ENCODE measurements at regions not wholly inside any gene's neighbourhood (a gene's known extent, or its start where the extent isn't known, plus 50 kb on each side); places are given as distances from the start of the nearest gene placed in this dataset.

DNA sequence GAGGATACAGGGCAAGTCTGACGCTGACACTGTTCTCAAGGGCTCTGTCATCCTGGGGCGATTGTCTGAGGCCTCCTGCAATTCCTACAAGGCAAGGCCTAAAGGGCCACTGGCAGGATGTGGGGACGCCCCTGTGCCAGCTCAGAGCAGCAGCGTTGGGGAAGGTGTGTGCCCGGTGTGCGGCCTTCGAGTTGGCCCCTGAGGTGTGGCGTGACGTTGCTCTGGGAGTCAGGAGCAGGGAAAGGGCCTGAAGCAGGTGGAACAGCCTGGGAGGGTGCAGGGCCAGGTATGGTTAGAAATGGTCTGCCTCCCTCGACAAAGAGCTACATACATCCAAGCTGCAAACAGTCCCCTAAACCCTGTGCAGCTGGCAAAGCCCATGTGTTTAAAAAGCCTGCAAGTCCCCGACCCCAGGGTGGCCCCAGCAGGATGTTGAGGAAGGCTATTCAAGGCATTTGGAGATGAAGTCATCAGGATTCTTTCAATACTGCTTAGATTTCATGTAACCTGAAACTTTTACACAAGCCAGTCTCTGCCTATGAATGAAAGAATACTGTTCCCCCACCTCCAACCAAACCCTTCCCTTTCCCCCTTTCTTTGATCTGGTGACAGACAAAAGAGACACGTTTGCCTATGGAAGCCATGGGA lies 142.5 kb upstream of the TNS3 start:
- no peak for ATAC-seq

- ATAC-seq: no peak
These were observed 140.2 kb upstream of the TNS3 start for GRCh38 chr7:47722126-47722525.

DNA sequence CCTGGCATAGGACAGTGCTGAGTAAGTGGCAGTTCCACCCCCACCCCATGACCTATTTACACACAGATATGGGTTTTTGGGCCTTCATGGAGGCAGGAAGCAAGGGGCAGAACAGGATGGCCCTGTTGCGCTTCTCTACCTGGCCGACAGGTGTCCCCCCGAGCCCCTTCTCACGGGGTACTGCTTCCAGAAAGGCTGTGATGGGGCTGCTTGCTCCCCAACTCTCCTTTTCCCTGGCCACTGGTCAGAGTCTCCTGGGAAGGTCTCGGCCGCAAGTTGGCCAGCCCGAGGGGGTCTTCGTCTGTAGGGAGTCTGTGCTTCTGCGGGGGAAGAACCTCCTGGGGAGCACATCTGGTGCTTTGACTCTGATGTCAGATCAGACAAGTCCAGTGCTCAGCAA lies 139.8 kb upstream of the TNS3 start:
- no peak for ATAC-seq

DNA sequence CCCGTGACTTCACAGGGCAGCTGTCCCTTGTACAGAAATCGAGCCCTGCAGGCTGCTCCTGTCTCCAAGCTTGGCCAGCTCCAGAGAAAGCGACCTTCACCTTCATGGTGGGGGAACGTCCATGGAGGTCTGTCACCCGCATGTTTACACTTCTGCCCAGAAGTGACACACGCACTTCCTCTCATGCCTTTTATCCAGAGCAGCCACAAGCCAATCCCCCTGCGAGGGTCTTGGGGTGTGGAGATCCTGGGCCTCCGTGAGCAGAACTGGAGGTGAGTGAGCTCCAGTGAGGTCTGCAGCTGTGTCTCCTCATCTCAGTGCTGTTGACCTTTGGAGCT lies 139.0 kb upstream of the TNS3 start:
- no peak for ATAC-seq

GRCh38 chr7:47720141-47720906 lies 138.4 kb upstream of the TNS3 start:
- ATAC-seq: no peak

DNA sequence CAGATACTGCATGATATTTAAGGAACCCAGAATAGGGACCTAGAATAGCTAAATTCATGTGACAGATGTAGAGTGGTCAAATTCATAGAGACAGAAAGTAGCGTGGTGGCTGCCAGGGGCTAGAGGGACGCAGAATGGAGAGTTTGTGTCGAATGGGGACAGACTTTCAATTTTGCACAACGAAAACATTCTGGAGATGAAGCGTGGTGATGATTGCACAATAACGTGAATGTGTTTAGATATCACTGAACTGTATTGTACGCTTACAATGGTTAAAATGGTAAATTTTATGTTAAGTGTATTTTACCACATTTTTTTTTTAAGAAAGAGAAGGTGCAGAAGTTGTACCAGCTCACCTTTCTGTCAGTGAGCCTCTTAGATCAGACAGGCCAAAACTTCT lies 137.8 kb upstream of the TNS3 start:
- ATAC-seq: no peak

DNA sequence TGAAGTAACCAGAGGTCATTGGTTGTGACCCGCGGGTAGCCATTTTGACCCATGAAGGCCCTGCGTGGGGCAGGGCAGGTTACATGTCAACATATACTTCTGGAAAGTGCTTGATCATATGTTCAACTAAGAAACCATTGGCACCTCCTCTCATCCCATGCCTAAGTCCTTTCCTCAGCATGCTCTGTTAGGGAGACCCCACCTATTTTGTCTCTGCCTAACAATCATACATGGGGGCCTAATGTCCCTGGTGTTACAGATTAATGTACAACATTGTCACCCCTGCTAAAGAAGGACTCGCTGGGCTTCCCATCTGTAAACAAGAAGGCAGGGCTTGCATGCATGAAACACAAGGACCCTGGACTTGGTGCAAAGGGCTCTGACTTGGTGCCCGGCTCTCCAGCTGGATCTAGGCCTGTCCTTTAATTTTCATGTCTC lies 133.7 kb upstream of the TNS3 start:
- no peak for ATAC-seq

DNA sequence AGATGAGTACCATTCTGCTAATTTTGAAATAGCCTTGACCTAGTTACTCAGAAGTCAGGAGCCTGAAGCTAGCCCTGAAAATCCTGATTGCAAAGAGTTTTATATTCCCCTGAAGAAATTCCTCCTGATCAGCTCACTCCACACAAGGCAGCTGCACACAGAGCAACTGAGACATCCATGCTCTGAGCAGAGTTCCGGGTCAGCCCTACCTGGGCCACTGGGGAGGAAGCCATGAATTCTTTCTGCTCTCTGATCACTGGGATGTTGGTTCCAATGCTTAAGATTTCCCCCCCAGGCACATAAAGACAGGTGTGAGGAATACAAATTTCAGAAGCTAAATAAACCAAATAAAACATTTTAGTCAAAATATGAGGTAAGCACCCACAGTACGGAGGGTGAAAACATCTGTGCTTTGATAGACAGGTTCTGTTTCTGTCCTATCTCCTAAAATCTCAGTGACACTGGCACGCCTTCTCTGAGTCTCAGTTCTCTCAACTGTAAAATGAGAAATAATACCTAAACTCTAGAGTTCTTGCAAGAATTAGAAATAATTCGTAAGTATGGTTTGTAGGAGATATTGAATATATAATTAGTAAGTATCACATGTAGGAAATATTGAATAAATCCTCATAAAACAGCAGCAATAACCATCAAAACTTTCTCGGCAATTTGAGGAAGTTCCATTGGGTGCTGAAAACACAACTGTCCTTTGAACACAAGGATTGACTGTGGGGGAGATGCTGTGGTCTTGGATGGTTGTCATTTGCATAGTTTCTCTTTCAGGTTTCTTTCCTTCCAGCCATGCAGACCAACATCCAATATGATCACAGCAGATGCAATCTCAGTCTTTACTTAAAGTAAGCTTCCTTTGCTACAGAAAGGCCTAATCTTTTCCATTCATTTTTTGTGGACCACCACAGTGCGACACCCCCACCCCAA lies 133.0 kb upstream of the TNS3 start:
- ATAC-seq: no peak

- no peak for ATAC-seq
These were observed 131.7 kb upstream of the TNS3 start for GRCh38 chr7:47713595-47713994.

DNA sequence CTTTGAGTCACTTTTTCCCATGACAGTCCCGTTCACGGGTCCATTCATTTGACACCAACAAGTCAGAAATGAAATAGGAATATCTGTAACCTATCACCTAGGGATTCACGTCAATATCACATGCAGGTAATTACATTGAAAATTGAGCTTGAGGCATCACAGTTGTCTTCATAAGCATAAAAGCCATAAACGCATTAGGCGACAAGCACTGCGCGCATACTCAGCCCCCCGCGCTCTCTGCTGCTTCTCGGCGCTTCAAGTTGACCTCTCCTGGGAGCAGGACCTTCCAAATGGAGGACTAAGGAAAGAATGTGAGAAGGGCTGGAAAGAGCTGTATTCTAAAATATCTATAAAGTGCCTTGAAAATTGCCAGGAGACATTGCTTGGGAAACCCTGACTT lies 130.5 kb upstream of the TNS3 start:
- no peak for ATAC-seq

DNA sequence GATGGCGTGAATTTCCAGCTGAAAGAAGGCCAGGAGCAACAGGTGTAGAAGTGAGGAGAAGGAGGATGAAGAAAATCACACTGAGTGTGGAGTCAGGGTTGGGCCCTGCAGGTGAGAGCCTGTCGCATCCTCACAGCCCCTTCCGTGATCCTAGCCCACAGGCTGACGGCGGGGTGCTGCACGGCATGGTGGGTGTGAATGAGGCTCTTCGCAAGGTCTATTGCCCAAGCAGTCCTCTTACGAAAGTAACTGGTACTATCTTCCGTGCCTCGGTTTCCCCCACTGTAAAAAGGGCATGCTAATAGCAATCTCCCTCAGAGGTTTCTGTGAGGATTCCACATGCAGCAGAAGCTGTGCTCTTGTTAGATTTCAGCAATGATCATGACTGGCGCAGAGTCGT lies 129.9 kb upstream of the TNS3 start:
- no peak for ATAC-seq

- no peak for ATAC-seq
These were observed 128.5 kb upstream of the TNS3 start for GRCh38 chr7:47710201-47710935.

DNA sequence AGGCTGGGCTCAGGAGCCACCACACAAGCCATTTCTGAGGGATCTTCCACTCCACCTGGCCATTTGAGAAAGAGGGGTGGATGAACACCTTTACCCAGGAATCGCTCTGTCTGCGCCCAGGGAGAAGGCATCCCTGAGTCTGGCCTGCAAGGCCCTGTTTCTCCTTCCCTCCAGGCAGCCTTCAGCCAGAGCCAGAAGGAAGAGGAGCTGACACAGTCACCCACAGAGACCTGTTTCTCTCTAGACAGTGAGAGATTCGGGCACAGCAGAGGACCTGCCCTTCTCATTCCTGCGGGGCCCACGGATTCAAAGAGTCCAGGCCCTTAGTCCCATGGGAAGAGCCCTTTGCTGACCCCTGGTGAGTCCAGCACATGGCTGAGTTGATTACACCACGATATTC lies 127.5 kb upstream of the TNS3 start:
- no peak for ATAC-seq

DNA sequence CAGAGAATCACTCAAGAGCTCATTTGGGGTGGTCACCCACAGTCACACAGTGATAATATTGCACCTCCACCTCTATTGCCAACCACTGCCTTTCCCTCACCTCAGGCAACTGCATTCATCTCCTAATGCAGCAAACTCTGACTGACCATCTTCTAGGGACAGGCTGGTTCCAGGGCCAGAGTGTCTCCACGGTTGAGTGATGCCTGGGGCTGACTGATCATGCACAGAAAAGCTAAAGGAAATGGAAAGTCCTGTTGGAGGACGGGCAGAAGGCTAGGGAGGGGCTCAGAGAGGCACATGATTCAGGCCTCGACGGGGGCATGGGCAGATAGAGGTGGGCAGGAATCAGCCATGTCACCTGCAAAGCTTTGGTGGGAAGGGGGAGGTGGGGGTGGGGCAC lies 127.1 kb upstream of the TNS3 start:
- no peak for ATAC-seq

- no peak for ATAC-seq
These were observed 125.7 kb upstream of the TNS3 start for GRCh38 chr7:47707583-47707982.

- ATAC-seq: no peak
These were observed 123.0 kb upstream of the TNS3 start for GRCh38 chr7:47704936-47705335.

DNA sequence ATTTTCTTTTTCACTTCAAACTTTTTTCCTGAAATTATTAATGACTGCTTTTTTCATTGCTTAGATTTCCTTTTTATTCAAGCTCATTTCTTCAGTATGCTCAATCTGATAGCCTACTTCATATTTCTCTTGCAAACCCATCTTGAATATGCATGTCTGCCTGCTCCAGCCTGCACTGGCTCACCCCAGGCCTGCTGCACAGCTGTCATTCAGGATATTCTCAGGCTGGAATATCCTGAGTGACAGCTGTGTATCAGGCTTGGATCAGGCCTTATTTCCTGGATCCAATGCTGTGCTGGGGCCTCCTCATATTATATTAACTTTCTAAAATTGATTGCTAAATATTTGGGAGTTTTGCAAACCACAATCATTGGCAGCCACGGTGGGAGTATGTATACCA lies 120.2 kb upstream of the TNS3 start:
- no peak for ATAC-seq

- no peak for ATAC-seq
These were observed 116.5 kb upstream of the TNS3 start for GRCh38 chr7:47698386-47698785.

DNA sequence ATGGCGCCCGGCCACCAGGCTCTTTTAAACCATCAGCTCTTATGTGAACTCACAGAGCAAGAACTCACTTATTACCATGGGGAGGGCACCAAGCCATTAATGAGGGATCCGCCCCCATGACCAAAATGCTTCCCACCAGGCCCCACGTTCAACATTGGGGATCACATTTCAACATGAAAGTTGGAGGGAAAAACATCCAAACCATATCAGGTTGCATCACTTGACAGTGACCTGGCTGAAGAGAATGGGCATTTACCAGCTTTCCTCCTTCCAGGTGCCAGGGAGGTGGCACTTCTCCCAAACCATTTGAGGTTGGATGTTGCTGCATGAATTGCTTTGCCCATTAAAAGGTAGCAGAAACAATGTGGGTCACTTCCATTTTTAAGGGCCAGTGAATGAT lies 115.6 kb upstream of the TNS3 start:
- ATAC-seq: no peak

- no peak for ATAC-seq
These were observed 114.3 kb upstream of the TNS3 start for GRCh38 chr7:47696152-47696710.

GRCh38 chr7:47693216-47693615 lies 111.3 kb upstream of the TNS3 start:
- ATAC-seq: no peak

GRCh38 chr7:47691988-47692387 lies 110.1 kb upstream of the TNS3 start:
- ATAC-seq: no peak

All from esophagus mucosa (tissue), 1 donor.